Bronchial epithelial cell (primary cell): ENCODE measurements at regions not wholly inside any gene's neighbourhood (a gene's known extent, or its start where the extent isn't known, plus 50 kb on each side); places are given as distances from the start of the nearest gene placed in this dataset.

ENCODE experiments used
- DNase-seq: peaks from one replicate; pipeline ENCODE4 v3.0.0-alpha.2; 2010; ENCODE audit warnings: low read depth
- FAIRE-seq: peaks from 2 replicates; lab custom pipeline; 2011; peaks lifted over from hg19 to GRCh38; lab: Jason Lieb, UNC
- H3K27me3 ChIP-seq: 2 replicates; pipeline ENCODE4 v1.5.1; 2011; ENCODE audit warnings: low read length; ENCODE audit not compliant: control insufficient read depth, insufficient read depth
- H3K36me3 ChIP-seq: 2 replicates; pipeline ENCODE4 v1.5.1; 2011; ENCODE audit warnings: low read length; ENCODE audit not compliant: control insufficient read depth, insufficient read depth
- H3K4me3 ChIP-seq: 2 replicates; pipeline ENCODE4 v1.5.1; 2011; ENCODE audit warnings: mild to moderate bottlenecking, low read depth, low read length, control low read depth
- TF ChIP-seq, protein P1 (sequence below): IDR thresholded peaks from 2 replicates; pipeline ENCODE4 v1.5.1; 2011; ENCODE audit warnings: mild to moderate bottlenecking, moderate library complexity, low read length, control low read depth, inconsistent platforms; ENCODE audit not compliant: insufficient read depth, severe bottlenecking

DNA sequence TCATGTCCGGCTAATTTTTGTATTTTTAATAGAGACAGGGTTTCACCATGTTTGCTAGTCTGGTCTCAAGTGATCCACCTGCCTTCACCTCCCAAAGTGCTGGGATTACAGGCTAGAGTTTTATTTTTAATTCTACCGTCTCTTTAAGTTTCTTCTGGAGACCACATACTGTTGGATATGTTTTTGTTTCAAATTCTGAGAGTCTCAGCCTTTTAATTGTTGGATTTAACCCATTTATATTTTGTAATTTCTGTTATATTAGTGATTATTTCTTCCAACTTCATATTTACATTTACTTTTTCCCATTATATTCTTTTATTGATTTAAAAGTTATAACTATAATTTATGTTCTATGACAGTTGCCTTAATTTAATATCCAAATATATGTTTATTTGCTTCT is 139.4 kb downstream of the BMS1 start:
- FAIRE-seq (no peak), DNase-seq (no peak)
- Histone ChIP-seq H3K36me3 (no peaks in the 10 kb centered on the region), H3K27me3 (no peaks in the 10 kb centered on the region), H3K4me3 (no peak overlapping the region)
- TF ChIP-seq, protein P1, sequence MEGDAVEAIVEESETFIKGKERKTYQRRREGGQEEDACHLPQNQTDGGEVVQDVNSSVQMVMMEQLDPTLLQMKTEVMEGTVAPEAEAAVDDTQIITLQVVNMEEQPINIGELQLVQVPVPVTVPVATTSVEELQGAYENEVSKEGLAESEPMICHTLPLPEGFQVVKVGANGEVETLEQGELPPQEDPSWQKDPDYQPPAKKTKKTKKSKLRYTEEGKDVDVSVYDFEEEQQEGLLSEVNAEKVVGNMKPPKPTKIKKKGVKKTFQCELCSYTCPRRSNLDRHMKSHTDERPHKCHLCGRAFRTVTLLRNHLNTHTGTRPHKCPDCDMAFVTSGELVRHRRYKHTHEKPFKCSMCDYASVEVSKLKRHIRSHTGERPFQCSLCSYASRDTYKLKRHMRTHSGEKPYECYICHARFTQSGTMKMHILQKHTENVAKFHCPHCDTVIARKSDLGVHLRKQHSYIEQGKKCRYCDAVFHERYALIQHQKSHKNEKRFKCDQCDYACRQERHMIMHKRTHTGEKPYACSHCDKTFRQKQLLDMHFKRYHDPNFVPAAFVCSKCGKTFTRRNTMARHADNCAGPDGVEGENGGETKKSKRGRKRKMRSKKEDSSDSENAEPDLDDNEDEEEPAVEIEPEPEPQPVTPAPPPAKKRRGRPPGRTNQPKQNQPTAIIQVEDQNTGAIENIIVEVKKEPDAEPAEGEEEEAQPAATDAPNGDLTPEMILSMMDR = no peak

DNA sequence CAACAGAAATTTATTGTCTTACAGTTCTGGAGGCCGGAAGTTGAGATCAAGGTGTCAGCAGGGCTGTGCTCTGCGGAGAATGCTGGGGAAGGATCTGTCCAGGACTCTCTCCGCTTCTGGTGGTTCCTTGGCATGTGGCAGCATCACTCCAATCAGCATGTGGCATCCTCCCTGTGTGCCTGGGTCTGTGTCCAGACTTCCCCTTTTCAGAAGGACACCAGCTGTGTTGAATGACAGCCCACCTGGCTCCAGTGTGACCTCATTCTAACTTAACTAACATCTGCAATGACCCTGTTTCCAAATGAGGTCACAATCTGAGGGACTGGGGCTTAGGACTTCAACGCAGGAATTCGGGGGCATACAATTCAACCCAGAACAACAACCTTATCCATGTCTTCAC is 141.9 kb downstream of the BMS1 start:
- TF ChIP-seq, protein P1 = no peak
- no peaks in the 10 kb centered on the region for H3K36me3 ChIP-seq
- DNase-seq = no peak
- no peaks in the 10 kb centered on the region for H3K27me3 ChIP-seq
- H3K4me3 ChIP-seq = no peak overlapping the region
- no peak for FAIRE-seq

DNA sequence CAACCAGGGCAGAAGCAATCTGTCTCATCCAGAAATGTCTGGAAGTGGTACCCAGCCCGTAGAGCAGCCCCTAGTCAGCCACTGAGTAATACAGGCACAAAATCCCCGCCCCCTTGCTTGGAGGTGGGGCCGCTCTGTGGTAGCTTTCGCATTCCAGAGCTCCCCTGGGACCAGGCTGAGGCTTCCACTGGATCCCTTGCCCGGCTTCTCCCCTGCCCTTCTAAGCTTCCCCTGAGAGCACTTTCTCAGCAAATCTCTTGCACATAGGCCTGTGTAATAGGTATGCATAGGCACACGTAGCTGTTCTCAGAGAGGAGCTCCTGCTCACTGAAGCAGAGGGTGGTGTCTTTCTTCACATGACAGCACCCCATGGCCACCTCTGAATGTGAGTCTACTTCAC is 144.2 kb downstream of the BMS1 start:
- Histone ChIP-seq H3K4me3 (no peak overlapping the region), H3K27me3 (no peaks in the 10 kb centered on the region), H3K36me3 (no peaks in the 10 kb centered on the region)
- TF ChIP-seq, protein P1 = no peak
- FAIRE-seq = no peak
- no peak for DNase-seq

DNA sequence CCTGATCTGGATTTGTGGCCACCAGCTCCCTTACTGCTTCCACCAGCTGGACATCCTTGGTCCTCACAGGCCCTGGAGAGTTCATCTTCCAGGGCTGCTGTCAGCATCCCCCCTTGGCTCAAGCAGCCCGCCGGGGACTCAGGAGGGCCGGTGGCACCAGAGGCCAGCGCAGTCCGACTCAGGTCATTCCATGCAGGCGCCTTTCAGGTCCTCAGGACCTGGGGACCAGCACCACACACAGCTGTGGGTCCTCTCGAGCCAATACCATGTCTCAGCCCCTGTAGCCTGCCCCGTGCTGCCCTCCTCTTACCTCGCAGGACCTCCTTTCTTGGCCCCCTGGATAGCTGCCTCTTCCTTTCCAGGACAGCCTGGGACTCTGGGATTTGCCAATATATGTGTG is 145.5 kb downstream of the BMS1 start:
- no peak for FAIRE-seq
- DNase-seq = no peak

DNA sequence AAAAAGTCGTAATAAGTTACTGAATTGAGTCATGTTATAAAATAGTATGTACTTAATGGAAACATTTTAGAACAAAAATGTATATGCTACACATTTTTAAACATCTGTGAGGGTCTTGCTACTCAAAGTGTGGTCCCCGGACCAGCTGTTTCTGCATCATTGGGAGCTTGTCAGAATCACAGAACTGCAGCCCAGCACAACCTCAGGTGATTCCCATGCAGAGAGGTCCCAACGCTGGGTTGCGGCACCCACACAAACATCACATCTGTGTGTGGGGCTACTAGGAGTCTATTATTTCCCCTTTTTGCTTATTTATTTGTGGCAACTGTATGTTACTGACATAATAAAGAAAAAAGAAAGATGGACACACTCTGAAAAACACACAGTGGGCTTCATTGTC is 146.6 kb downstream of the BMS1 start:
- no peaks in the 10 kb centered on the region for H3K36me3 ChIP-seq
- no peak for DNase-seq
- no peak for FAIRE-seq
- TF ChIP-seq, protein P1 = no peak
- peaks cover 4% of the 10 kb centered on the region for H3K27me3 ChIP-seq
- H3K4me3 ChIP-seq = no peak overlapping the region

More for the DNA sequence above, 145.5 kb downstream of the BMS1 start:
- TF ChIP-seq, protein P1 = no peak
- Histone ChIP-seq H3K27me3 (no peaks in the 10 kb centered on the region), H3K36me3 (no peaks in the 10 kb centered on the region), H3K4me3 (no peak overlapping the region)

DNA sequence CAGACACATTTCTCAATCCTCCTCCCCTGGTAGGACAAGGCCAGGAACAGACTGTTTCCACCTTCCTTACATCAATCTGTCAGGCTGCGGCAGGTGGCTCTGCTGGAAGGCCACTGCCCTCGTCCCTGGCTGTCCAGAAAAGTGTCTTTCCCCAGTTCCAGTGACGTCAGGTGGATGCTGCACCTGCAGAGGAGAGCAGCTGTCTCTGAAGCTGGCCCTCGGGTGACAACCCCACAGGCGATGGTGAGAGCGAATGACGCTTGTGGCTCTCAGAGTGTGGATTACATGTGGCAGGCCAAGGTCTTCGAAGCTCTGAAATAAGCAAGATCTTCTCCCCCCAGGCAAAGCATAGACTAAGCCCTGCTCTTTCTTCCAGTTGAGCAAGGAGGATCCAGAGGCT is 146.9 kb upstream of the RET start:
- peaks cover 4% of the 10 kb centered on the region for H3K27me3 ChIP-seq
- H3K36me3 ChIP-seq = no peaks in the 10 kb centered on the region
- DNase-seq (no peak), FAIRE-seq (no peak)
- H3K4me3 ChIP-seq = no peak overlapping the region
- TF ChIP-seq, protein P1 = no peak
